IPS DF 6.9 (cell line): ENCODE measurements at regions not wholly inside any gene's neighbourhood (a gene's known extent, or its start where the extent isn't known, plus 50 kb on each side); places are given as distances from the start of the nearest gene placed in this dataset.

ENCODE experiments used
- DNase-seq: peaks from one replicate; pipeline ENCODE4 v3.0.0-alpha.2; 2013; ENCODE audit warnings: low read depth, low spot score
- H3K27ac ChIP-seq: one replicate; pipeline ENCODE4 v1.5.1; 2013; ENCODE audit warnings: low read length, control low read depth
- H3K27me3 ChIP-seq: 2 replicates; pipeline ENCODE4 v1.6.1; 2013; ENCODE audit warnings: mild to moderate bottlenecking, low read length; ENCODE audit not compliant: control insufficient read depth, insufficient read depth
- H3K36me3 ChIP-seq: 2 replicates; pipeline ENCODE4 v1.6.1; 2013; ENCODE audit warnings: low read length; ENCODE audit not compliant: control insufficient read depth, insufficient read depth
- H3K4me1 ChIP-seq: 2 replicates; pipeline ENCODE4 v1.6.1; 2013; ENCODE audit warnings: low read length; ENCODE audit not compliant: control insufficient read depth, insufficient read depth
- H3K4me3 ChIP-seq: 2 replicates; pipeline ENCODE4 v1.5.1; 2013; ENCODE audit warnings: mild to moderate bottlenecking, low read length
- H3K9me3 ChIP-seq: 2 replicates; pipeline ENCODE4 v1.6.1; 2013; ENCODE audit warnings: low read length, inconsistent platforms; ENCODE audit not compliant: control insufficient read depth, insufficient read depth
- WGBS: extraction: QIAGEN DNeasy Blood & Tissue Kit; methylation state at CpG from one replicate; pipeline ENCODE4 v1.1.7; 2013; ENCODE audit warnings: mixed read lengths, missing lambda C conversion rate; ENCODE audit not compliant: insufficient read length, insufficient coverage; 5-methylcytosine and 5-hydroxymethylcytosine counted together

DNA sequence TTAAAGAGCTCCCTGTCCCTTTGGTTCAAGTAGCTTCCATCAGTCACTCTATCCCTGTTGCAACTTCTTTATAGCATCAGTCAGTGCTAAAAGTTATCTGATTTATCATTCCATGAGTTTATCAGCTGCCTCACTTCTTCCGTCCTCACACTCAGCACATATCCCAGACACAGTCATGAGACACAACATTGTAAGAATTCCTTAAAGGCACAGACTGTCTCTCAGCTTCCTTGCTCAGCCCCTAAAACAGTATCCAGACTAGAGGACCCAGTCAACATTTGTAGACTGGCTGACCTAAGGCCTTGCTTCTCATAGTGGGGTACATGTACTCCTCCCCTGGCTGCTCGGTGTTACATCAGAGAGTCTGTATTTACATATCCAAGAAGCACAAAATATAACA is 164.9 kb upstream of the ADGRL2 start:
- H3K27ac ChIP-seq: no peak overlapping the region
- H3K9me3 ChIP-seq: no peaks in the 10 kb centered on the region
- H3K27me3 ChIP-seq: no peaks in the 10 kb centered on the region
- no peaks in the 10 kb centered on the region for H3K4me1 ChIP-seq
- DNase-seq: no peak
- H3K4me3 ChIP-seq: no peak overlapping the region
- no peaks in the 10 kb centered on the region for H3K36me3 ChIP-seq
- WGBS: no CpG with 5 or more reads among the region's 2 CpGs

- no peaks in the 10 kb centered on the region for H3K9me3 ChIP-seq
- no peak overlapping the region for H3K4me3 ChIP-seq
- H3K27me3 ChIP-seq: no peaks in the 10 kb centered on the region
- DNase-seq: no peak
- WGBS: no CpG with 5 or more reads among the region's 6 CpGs
- H3K27ac ChIP-seq: no peak overlapping the region
- no peaks in the 10 kb centered on the region for H3K36me3 ChIP-seq
- no peaks in the 10 kb centered on the region for H3K4me1 ChIP-seq
Observed at GRCh38 chr1:81634294-81634693, 166.4 kb upstream of the ADGRL2 start.

- DNase-seq: no peak
- Histone ChIP-seq H3K4me3 (no peak overlapping the region), H3K9me3 (no peaks in the 10 kb centered on the region; the same call in 1 of the 2 replicates), H3K27me3 (no peaks in the 10 kb centered on the region), H3K36me3 (no peaks in the 10 kb centered on the region), H3K27ac (no peak overlapping the region), H3K4me1 (no peaks in the 10 kb centered on the region)
- WGBS: no CpG with 5 or more reads among the region's 3 CpGs
Observed at GRCh38 chr1:81619156-81619555, 181.6 kb upstream of the ADGRL2 start.

- Histone ChIP-seq H3K4me3 (no peak overlapping the region), H3K27me3 (no peaks in the 10 kb centered on the region), H3K9me3 (no peaks in the 10 kb centered on the region; the same call in 1 of the 2 replicates), H3K36me3 (no peaks in the 10 kb centered on the region), H3K27ac (no peak overlapping the region), H3K4me1 (no peaks in the 10 kb centered on the region)
- DNase-seq: no peak
Observed at GRCh38 chr1:81618376-81618775, 182.4 kb upstream of the ADGRL2 start.

GRCh38 chr1:81617308-81617967 is 183.3 kb upstream of the ADGRL2 start:
- WGBS: no CpG with 5 or more reads among the region's 9 CpGs
- Histone ChIP-seq H3K27me3 (no peaks in the 10 kb centered on the region), H3K27ac (no peak overlapping the region), H3K4me3 (no peak overlapping the region), H3K9me3 (no peaks in the 10 kb centered on the region; the same call in 1 of the 2 replicates), H3K4me1 (no peaks in the 10 kb centered on the region), H3K36me3 (no peaks in the 10 kb centered on the region)
- no peak for DNase-seq

DNA sequence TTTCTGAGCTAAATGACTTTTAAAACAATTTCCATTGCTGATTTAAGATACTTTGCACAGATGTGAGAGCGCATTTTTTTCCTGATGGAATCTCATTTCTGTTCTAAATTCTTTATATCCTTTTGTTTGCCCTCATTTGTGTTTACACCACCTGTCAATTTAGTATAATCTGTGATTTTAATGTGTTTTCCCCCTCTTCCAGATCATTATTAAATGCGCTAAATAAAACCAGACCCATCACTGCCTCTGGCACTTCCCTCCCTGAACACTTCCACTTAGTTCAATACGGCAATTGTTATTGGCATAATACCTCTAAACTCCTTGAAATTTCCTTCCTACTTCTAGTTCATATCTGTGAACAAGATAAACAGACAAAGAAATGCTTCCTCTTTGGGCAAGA is 186.9 kb upstream of the ADGRL2 start:
- WGBS: no CpG with 5 or more reads among the region's 3 CpGs

GRCh38 chr1:81607924-81608323 is 192.8 kb upstream of the ADGRL2 start:
- no peak overlapping the region for H3K4me3 ChIP-seq
- no peaks in the 10 kb centered on the region for H3K9me3 ChIP-seq

More for the DNA sequence above, 186.9 kb upstream of the ADGRL2 start:
- Histone ChIP-seq H3K27ac (no peak overlapping the region), H3K27me3 (no peaks in the 10 kb centered on the region), H3K4me1 (no peaks in the 10 kb centered on the region), H3K9me3 (no peaks in the 10 kb centered on the region; the same call in 1 of the 2 replicates), H3K4me3 (no peak overlapping the region), H3K36me3 (no peaks in the 10 kb centered on the region)
- DNase-seq: no peak

DNA sequence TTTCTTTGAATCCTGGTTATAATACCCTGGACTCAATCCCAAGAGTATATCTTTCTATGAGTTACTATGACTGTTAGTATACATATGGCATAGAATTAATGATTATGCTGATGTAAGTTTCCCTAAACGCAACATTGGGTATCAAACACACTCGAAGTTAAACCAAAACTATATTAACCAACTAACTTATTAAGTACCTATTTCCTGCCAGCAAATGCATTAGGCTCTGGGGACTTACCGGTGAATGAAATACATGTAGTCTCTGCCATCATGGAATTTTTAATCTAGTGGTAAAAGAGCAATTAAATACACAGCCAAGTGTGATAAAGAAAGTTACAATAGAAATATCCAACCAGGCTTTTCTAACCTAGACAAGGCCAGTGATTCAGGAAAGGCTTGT is 193.6 kb upstream of the ADGRL2 start:
- WGBS: no CpG with 5 or more reads among the region's 3 CpGs
- Histone ChIP-seq H3K4me1 (no peaks in the 10 kb centered on the region), H3K36me3 (no peaks in the 10 kb centered on the region), H3K9me3 (no peaks in the 10 kb centered on the region), H3K4me3 (no peak overlapping the region), H3K27me3 (no peaks in the 10 kb centered on the region; the same call in 1 of the 2 replicates), H3K27ac (no peak overlapping the region)
- no peak for DNase-seq

More at GRCh38 chr1:81607924-81608323, 192.8 kb upstream of the ADGRL2 start:
- Histone ChIP-seq H3K27me3 (no peaks in the 10 kb centered on the region; the same call in 1 of the 2 replicates), H3K4me1 (no peaks in the 10 kb centered on the region), H3K27ac (no peak overlapping the region), H3K36me3 (no peaks in the 10 kb centered on the region)
- DNase-seq: no peak
- WGBS: no CpG with 5 or more reads among the region's 3 CpGs

- no peak for DNase-seq
- no CpG with 5 or more reads among the region's 5 CpGs for WGBS
Observed at GRCh38 chr1:81606656-81607055, 194.1 kb upstream of the ADGRL2 start.

GRCh38 chr1:81605023-81605422 is 195.7 kb upstream of the ADGRL2 start:
- Histone ChIP-seq H3K4me1 (no peaks in the 10 kb centered on the region), H3K27me3 (no peaks in the 10 kb centered on the region; the same call in 1 of the 2 replicates), H3K27ac (no peak overlapping the region), H3K9me3 (no peaks in the 10 kb centered on the region), H3K4me3 (no peak overlapping the region), H3K36me3 (no peaks in the 10 kb centered on the region)
- no peak for DNase-seq

More at GRCh38 chr1:81606656-81607055, 194.1 kb upstream of the ADGRL2 start:
- Histone ChIP-seq H3K9me3 (no peaks in the 10 kb centered on the region), H3K4me1 (no peaks in the 10 kb centered on the region), H3K27ac (no peak overlapping the region), H3K27me3 (no peaks in the 10 kb centered on the region; the same call in 1 of the 2 replicates), H3K36me3 (no peaks in the 10 kb centered on the region), H3K4me3 (no peak overlapping the region)
